ENCODE measurements at regions not wholly inside any gene's neighbourhood (a gene's known extent, or its start where the extent isn't known, plus 50 kb on each side); places are given as distances from the start of the nearest gene placed in this dataset.

- TF ChIP-seq CTCF (conservative IDR thresholded peaks at IDR 0.05), result no peak
- TF ChIP-seq EZH2 (IDR thresholded peaks at IDR 0.05; ENCODE audit: low read depth), result no peak
These were observed 308.0 kb upstream of the ATP11B start for GRCh38 chr3:182485301-182485700.

Measured in PC-9 (cell line).